Smooth muscle cell (in vitro differentiated cells): ENCODE measurements at regions not wholly inside any gene's neighbourhood (a gene's known extent, or its start where the extent isn't known, plus 50 kb on each side); places are given as distances from the start of the nearest gene placed in this dataset.
"Not testable (repeated sequence)": the region's sequence is repeated elsewhere in the genome, so short reads cannot be mapped to it uniquely, and the experiment has no call there.

Experiments
- DNase-seq: peaks from one replicate; lab custom pipeline; 2025; ENCODE audit not compliant: unreplicated experiment; lab: John Stamatoyannopoulos, UW
- H2AFZ ChIP-seq: fragments of 200-600 bp; sonication (generic); 2 replicates; pipeline ENCODE4 v1.6.0; 2016; ENCODE audit warnings: antibody characterized with exemption, low read depth, mild to moderate bottlenecking
- H3F3A ChIP-seq: fragments of 200-600 bp; sonication (generic); 2 replicates; pipeline ENCODE4 v1.6.0; 2017; ENCODE audit warnings: antibody characterized with exemption, low read depth
- H3K27ac ChIP-seq: fragments of 200-600 bp; sonication (generic); 2 replicates; pipeline ENCODE4 v1.5.1; 2016; ENCODE audit warnings: low read depth, mild to moderate bottlenecking
- H3K27me3 ChIP-seq: fragments of 200-600 bp; sonication (generic); 2 replicates; pipeline ENCODE4 v1.6.1; 2016; ENCODE audit warnings: low read depth, mild to moderate bottlenecking
- H3K36me3 ChIP-seq: fragments of 200-600 bp; sonication (generic); 2 replicates; pipeline ENCODE4 v1.5.1; 2016; ENCODE audit warnings: low read depth
- H3K4me1 ChIP-seq: fragments of 200-600 bp; sonication (generic); 2 replicates; pipeline ENCODE4 v1.5.1; 2016; ENCODE audit warnings: low read depth
- H3K4me2 ChIP-seq: fragments of 200-600 bp; sonication (generic); 2 replicates; pipeline ENCODE4 v1.6.0; 2016; ENCODE audit warnings: mild to moderate bottlenecking
- H3K4me3 ChIP-seq: fragments of 200-600 bp; sonication (generic); 2 replicates; pipeline ENCODE4 v1.5.1; 2016; ENCODE audit warnings: mild to moderate bottlenecking
- H3K79me2 ChIP-seq: fragments of 200-600 bp; sonication (generic); 2 replicates; pipeline ENCODE4 v1.6.0; 2016; ENCODE audit warnings: low read depth, mild to moderate bottlenecking
- H3K9ac ChIP-seq: fragments of 200-600 bp; sonication (generic); 2 replicates; pipeline ENCODE4 v1.6.0; 2016; ENCODE audit warnings: low read depth
- H3K9me3 ChIP-seq: fragments of 200-600 bp; sonication (generic); replicated peaks from 2 replicates; pipeline ENCODE4 v1.5.1; 2016; ENCODE audit warnings: low read depth
- H4K20me1 ChIP-seq: fragments of 200-600 bp; sonication (generic); 2 replicates; pipeline ENCODE4 v1.6.0; 2016; ENCODE audit warnings: low read depth
- WGBS: methylation state at CpG from one replicate; pipeline ENCODE4 v1.1.7; 2016; ENCODE audit warnings: low lambda C conversion rate; 5-methylcytosine and 5-hydroxymethylcytosine counted together
- TF ChIP-seq, protein P1 (sequence below): fragments of 200-600 bp; sonication (generic); IDR thresholded peaks from 2 replicates; pipeline ENCODE4 v1.5.1; 2017; ENCODE audit warnings: borderline replicate concordance, mild to moderate bottlenecking, antibody characterized with exemption; ENCODE audit not compliant: insufficient read depth, poor library complexity, severe bottlenecking

DNA sequence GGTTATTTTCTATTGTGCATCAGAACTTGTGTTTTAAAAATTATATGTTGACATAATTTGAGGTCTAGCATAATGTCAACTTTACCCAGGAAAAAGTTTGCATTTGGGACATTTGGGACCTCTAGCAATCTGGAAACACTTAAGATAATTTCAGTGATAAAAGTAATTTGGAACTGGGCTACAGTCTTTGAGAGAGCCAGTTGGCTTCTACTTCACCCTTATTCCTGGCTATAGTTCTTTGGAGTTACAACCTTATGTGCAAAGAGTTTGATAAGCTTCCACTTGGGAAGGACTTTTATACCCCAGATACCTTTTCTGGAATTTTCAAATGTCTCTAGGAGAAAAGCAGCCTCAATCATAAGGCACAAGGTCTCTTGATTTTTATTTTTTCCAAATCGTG, 139.3 kb downstream of the ARRDC3 start:
- H4K20me1 ChIP-seq, result no peaks in the 10 kb centered on the region
- H3K79me2 ChIP-seq, result no peaks in the 10 kb centered on the region
- TF ChIP-seq, protein P1, sequence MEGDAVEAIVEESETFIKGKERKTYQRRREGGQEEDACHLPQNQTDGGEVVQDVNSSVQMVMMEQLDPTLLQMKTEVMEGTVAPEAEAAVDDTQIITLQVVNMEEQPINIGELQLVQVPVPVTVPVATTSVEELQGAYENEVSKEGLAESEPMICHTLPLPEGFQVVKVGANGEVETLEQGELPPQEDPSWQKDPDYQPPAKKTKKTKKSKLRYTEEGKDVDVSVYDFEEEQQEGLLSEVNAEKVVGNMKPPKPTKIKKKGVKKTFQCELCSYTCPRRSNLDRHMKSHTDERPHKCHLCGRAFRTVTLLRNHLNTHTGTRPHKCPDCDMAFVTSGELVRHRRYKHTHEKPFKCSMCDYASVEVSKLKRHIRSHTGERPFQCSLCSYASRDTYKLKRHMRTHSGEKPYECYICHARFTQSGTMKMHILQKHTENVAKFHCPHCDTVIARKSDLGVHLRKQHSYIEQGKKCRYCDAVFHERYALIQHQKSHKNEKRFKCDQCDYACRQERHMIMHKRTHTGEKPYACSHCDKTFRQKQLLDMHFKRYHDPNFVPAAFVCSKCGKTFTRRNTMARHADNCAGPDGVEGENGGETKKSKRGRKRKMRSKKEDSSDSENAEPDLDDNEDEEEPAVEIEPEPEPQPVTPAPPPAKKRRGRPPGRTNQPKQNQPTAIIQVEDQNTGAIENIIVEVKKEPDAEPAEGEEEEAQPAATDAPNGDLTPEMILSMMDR, result no peak
- no peak overlapping the region for H3K9ac ChIP-seq
- H3K4me2 ChIP-seq, result no peak overlapping the region
- no peak overlapping the region for H3K27ac ChIP-seq
- no peaks in the 10 kb centered on the region for H3K9me3 ChIP-seq
- H3K4me1 ChIP-seq, result no peaks in the 10 kb centered on the region
- no peaks in the 10 kb centered on the region for H3K36me3 ChIP-seq
- H3K4me3 ChIP-seq, result no peak overlapping the region
- WGBS, result 93% methylated on average over 1 of the region's 1 CpG
- no peaks in the 10 kb centered on the region for H3K27me3 ChIP-seq
- no peaks in the 10 kb centered on the region for H3F3A ChIP-seq
- H2AFZ ChIP-seq, result no peak overlapping the region
- no peak for DNase-seq

DNA sequence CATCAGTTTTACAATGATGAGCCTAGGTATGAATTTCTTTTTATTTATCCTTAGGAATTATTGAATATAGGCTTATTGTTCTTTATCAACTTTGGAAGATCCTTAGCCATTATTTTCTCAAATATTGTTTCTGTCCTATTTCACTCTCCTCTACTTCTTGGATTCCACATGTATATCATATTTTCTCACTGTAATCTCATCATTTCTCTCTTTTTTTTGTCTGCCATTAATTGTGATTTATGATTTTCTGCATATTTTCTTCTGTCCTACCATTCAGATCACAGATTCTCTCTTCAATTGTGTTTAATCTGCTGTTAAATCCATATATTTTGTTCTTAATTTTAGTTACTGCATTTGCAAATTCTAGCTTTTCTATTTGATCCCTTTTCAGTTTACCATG, 139.8 kb downstream of the ARRDC3 start:
- Histone ChIP-seq H3K9me3 (no peaks in the 10 kb centered on the region), H3K27me3 (no peaks in the 10 kb centered on the region), H4K20me1 (no peaks in the 10 kb centered on the region), H3F3A (no peaks in the 10 kb centered on the region), H3K36me3 (no peaks in the 10 kb centered on the region), H3K27ac (no peak overlapping the region), H3K4me2 (no peak overlapping the region), H3K9ac (no peak overlapping the region), H3K79me2 (no peaks in the 10 kb centered on the region), H2AFZ (no peak overlapping the region), H3K4me1 (no peaks in the 10 kb centered on the region), H3K4me3 (no peak overlapping the region)
- no peak for DNase-seq
- TF ChIP-seq, protein P1, result no peak

DNA sequence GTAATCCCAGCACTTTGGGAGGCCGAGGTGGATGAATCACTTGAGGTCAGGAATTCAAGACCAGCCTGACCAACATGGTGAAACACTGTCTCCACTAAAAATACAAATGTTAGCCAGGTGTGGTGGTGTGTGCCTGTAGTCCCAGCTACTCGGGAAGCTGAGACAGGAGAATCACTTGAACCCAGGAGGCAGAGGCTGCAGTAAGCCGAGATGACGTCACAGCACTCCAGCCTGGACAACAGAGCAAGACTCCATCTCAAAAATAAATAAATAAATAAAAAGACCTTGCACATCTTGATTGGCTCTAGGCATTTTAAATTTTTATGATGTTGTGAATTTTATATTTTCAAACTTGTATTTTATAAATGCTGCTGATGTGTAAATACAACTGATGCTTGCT, 141.7 kb downstream of the ARRDC3 start:
- H3K36me3 ChIP-seq, H3K27me3 ChIP-seq, H3K4me1 ChIP-seq, H3K4me2 ChIP-seq, DNase-seq, H3F3A ChIP-seq, H3K9me3 ChIP-seq, H3K27ac ChIP-seq, H2AFZ ChIP-seq, H4K20me1 ChIP-seq, H3K79me2 ChIP-seq, H3K4me3 ChIP-seq, H3K9ac ChIP-seq: not testable (repeated sequence)
- WGBS, result 85% methylated on average over 4 of the region's 4 CpGs

DNA sequence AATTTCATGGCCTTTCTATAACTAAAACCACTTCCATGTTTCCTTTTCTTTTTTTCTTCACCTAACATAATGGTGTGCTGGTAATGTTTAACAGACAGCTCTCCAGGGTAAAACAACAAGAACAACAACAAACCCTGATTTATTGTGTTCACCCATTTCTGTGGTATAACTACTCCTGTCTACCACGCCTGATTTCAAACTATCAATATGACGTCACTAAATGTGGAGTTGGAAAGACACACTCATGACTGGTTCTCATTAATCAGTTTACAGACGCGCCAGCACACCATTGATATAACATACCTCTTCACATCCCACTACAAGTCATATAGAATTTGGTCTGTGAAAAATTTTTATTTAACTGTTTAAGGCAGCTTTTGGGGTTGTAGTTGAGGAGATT, 142.9 kb downstream of the ARRDC3 start:
- no peaks in the 10 kb centered on the region for H3K9me3 ChIP-seq
- H3K79me2 ChIP-seq, result no peaks in the 10 kb centered on the region
- no peak overlapping the region for H3K4me2 ChIP-seq
- no peak overlapping the region for H3K9ac ChIP-seq
- H3K27me3 ChIP-seq, result no peaks in the 10 kb centered on the region
- no peaks in the 10 kb centered on the region for H3K4me1 ChIP-seq
- H3K4me3 ChIP-seq, result no peak overlapping the region
- DNase-seq, result no peak
- H3F3A ChIP-seq, result no peaks in the 10 kb centered on the region
- H4K20me1 ChIP-seq, result no peaks in the 10 kb centered on the region
- WGBS, result 97% methylated on average over 4 of the region's 4 CpGs
- no peaks in the 10 kb centered on the region for H3K36me3 ChIP-seq
- no peak overlapping the region for H2AFZ ChIP-seq
- TF ChIP-seq, protein P1, result no peak
- H3K27ac ChIP-seq, result no peak overlapping the region
